ENCODE measurements at regions not wholly inside any gene's neighbourhood (a gene's known extent, or its start where the extent isn't known, plus 50 kb on each side); places are given as distances from the start of the nearest gene placed in this dataset.
"Not testable (repeated sequence)": the region's sequence is repeated elsewhere in the genome, so short reads cannot be mapped to it uniquely, and the experiment has no call there.

- DNase-seq = no peak
Observed at GRCh38 chr13:112198396-112199010, 131.6 kb downstream of the SOX1 start.

- DNase-seq = no peak
Observed at GRCh38 chr13:112200200-112200599, 133.3 kb downstream of the SOX1 start.

DNA sequence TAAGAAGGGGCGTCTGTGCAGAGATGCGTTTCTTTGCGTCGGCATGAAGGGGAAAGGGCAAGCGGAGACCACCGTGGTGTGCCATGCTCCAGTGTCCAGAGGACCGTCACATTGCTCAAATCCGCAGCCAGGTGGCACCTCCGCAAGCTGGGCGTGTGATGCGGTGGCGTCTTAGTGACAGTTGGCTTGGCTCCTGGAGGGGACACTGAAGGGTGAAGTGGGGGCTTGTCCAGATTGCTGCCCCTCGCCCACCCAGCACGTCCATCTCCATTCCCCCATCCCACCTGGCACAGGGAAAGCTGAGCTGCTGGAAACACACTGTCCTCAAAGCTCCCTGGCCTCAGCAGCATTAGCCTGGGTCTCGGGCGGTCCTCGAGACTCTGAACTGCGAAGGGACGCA lies 135.3 kb downstream of the SOX1 start:
- DNase-seq = no peak

- DNase-seq = no peak
Observed at GRCh38 chr13:112202966-112203365, 136.0 kb downstream of the SOX1 start.

GRCh38 chr13:112203614-112204013 lies 136.7 kb downstream of the SOX1 start:
- no peak for DNase-seq

DNA sequence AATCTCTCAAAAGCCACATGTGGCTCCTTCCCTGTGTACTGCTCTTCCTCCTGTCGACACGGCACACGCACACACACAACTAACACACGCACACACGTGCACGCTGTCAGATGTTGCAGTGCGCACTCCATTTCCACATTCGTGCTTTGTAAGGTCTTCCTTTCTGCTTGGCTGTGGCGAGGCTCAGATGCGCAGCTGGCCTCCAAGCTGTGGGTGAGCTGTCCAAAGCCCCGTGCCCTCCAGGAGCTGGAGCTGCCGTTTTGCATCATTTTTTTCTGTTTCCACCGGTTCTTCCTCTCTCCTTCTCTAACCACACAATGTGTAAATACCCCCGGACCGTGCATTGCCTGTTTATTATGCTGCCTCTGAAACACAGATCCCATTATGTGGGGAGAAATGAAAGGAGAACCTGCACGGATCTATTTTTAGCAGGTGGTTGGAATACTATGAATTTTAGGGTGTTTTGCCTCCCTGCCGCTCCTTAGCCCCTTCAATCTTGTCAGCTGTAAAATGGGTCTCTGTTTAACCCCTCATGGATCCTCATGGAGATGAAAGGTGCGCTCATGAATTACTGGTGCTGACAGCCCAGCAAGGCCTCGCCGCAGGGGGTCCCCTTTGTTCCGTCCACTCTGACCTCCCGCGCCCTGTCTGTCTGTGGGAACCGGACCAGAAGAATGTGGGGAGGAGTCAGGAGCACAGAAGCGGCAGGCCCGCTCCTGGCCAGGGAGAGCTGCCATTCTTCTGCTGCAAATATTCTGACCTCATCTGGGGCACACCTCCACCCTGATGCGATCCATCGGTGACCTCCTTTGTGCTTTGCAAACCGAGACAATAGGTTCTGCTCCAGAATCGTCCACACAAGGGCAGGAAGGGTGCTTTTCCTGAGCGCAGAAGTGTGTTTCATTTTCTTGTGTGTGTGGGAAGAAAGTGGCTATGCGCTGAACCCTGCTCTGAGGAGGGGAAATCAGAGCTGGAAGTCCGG lies 137.7 kb downstream of the SOX1 start:
- DNase-seq = no peak

DNA sequence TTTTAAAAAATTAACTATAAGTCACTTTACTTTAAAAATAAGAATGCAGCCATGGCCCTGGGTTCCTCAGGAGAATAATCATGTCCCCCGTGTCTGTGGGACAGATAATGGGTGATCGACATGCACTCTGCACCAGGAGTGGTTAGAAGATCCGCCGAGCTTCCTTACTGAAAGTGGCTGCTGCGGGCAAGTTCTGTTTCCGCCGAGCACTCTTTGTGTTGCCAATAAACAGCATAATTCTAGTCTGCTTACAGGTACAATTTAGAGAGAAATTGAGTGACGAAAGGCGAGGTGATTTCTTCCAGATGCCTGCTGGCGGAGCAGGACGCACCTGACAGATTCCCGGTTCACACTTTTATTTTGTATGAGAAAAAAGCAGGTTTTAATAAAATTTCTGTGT lies 139.0 kb downstream of the SOX1 start:
- no peak for DNase-seq

- no peak for DNase-seq
Observed at GRCh38 chr13:112207129-112207528, 140.2 kb downstream of the SOX1 start.

DNA sequence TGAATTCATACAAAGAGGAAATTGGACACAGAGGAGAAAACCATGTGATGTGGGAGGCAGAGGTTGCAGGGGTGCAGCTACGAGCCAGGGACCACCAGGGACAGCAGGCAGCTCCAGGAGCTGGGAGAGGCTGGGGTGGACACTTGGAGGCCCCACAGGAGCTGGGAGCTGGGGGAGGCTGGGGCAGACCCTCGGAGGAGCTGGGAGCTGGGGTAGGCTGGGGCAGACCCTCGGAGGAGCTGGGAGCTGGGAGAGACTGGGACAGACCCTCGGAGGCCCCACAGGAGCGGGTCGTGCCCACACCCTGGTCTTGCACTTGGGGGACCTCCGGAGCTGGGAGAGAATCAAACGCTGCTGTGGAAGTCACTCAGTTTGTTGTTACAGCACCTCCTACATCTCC lies 141.7 kb downstream of the SOX1 start:
- DNase-seq = no peak

- DNase-seq = no peak
Observed at GRCh38 chr13:112209266-112209665, 142.3 kb downstream of the SOX1 start.

DNA sequence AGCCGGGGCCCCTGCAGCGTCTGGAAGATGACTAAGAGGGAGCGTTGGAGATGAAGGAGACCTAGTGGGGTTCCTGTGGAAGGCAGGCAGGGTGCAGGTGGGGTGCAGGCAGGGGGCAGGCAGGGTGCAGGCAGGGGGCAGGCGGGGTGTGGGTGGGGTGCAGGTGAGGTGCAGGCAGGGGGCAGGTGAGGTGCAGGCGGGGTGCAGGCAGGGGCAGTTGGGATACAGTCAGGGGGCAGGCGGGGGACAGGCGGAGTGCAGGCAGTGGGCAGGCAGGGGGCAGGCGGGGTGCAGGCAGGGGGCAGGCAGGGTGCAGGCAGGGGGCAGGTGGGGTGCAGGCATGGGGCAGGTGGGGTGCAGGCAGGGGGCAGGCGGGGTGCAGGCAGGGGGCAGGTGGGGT lies 142.8 kb downstream of the SOX1 start:
- DNase-seq = no peak

DNA sequence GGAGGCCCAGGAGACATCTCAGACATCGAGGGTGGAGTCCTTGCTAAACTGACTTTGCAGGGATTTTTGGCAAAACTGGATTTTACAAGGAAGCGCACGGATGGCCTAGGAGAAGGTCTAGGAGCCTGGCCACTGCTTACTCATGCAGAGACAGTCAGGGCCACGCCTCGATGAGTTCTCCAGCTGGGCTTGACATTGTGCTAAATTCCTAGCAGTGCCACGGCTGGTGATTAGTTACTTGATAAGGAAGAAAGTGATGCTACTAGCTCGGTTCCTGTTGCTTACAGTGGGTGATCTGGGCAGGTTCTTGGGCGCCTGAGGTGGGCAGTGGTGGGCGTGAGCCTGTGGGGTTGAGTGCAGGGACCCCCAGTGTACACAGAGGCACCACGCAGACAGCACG lies 143.4 kb downstream of the SOX1 start:
- DNase-seq = no peak

DNA sequence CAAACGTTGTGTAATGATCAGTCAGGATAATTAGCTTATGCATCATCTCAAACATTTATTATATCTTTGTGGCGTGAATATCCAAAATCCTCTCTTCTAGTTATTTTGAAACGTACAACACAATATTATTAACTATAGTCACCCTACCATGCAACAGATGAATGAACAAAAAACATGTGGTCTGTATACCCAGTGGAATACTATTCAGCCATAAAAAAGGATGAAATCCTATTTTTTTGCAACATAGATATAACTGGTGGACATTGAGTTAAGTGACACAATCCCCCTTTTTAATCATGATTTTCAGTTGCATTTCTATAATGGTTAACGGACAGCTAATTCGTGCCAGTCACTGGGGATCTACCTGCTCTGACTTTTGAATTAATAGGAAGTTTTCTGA lies 145.6 kb downstream of the SOX1 start:
- DNase-seq = no peak

DNA sequence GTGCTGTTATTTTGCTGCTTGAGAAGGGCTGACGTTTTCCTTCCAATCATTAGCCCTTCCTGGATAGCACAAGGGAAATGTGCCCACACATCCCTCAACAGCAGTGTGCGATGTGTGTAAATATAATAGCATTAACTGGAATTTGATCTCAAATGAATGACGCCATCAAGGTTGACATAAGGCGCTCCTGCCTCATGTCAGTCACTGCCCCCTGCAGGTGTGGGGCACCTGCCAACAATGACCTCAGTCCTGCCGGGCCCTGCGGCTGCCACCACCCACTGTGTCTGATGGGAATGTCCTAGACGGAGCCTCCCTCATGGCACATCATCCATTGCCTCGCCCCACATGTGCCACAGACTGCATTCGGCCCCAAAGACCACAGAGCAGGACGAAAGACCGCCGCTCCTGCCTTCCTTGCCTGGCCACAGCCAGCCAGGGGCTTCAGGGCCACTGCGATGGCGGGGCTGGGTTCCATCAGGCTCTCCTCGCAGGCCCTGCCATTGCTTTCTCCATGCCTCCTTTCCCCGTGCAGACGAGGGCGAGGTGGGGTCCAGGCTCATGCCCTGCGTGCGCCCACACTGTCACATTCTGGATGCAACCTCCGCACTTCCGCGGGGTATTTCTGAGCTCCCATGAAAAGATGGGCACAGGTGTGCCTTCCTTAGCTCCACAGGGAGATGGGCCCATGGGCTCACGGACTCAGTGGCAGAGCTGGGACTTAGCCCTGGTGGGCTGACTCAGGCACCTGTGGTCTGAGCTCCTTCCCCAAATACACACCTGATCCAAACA lies 146.7 kb downstream of the SOX1 start:
- no peak for DNase-seq

DNA sequence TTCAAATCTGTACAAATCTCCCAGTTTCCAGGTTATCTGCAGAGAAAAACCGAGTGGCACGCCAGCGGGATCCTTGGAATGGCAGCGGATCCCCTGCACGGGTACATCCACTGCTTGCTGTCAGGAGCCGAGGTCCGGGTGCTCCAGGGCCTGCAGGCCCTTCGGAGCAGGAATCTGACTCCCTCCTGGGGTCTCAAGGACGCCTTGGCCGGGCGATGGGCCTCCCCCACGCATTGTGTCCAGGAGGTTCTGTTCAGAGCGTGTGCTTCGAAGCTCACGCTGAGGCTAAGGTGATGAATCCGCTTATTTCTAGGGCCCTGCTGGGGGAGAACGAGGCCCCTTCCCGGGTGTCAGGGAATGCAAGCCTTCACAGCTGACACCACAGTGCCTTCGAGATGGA lies 148.9 kb downstream of the SOX1 start:
- DNase-seq = no peak

- DNase-seq = no peak
Observed at GRCh38 chr13:112217431-112217830, 150.5 kb downstream of the SOX1 start.

DNA sequence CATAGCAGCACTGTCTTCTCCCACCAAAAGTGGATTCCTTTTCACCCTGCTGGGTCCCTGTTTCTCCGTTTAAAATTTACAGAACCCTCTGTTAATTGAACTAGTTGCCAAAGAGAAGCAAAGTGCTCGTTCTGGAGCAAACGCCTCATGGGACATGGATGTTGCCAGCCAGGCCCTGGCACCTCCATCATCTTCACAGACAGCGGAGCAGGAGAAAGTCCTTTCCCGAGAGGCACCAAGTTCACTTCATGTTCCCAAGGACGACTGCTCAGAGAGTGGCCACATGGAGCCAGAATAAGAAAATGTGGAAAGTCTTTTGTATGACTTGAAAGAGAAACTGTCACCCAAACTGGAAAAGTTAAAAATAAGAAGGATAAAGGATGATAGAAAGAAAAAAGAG lies 151.5 kb downstream of the SOX1 start:
- no peak for DNase-seq

GRCh38 chr13:112219740-112220139 lies 152.8 kb downstream of the SOX1 start:
- DNase-seq = no peak

- DNase-seq = no peak
Observed at GRCh38 chr13:112220296-112220875, 153.4 kb downstream of the SOX1 start.

DNA sequence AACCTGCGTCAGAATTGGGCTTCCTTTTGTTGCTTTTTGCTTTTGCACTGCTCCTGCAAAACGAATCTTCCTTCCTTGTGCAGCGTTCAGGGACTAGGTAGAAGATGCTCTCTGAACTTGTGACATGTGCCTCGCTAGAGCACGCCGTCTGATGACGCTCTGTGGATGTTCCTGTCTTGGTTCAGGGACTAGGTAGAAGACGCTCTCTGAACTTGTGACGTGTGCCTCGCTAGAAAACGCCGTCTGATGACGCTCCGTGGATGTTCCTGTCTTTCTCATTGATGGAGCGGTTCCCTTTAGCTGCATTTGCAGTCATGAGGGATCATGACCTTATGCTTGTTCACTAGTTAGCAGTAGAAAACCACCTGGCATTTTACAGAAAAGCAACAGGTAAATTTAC lies 154.0 kb downstream of the SOX1 start:
- no peak for DNase-seq

DNA sequence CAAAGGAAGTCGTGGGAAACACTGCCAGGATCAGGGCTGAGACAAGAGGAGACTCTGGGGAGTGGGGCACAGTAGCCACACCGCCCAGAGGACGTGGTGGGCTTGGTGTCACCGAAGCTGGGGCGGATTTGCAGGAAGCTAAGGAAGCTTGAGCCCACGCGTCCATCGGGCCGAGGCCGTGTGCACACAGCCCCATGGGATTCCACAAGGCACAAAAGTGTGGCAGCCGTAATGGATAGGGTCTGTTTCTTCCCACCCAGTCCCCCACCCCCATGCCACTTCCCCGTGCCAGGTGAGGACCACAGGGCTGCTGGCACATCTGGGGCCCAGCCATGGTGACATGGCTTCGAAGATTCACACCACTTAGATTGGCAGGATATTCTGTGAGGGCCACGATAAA lies 153.2 kb upstream of the SPACA7 start:
- no peak for DNase-seq

- not testable (repeated sequence) for DNase-seq
Observed at GRCh38 chr13:112223929-112224328, 152.2 kb upstream of the SPACA7 start.

DNA sequence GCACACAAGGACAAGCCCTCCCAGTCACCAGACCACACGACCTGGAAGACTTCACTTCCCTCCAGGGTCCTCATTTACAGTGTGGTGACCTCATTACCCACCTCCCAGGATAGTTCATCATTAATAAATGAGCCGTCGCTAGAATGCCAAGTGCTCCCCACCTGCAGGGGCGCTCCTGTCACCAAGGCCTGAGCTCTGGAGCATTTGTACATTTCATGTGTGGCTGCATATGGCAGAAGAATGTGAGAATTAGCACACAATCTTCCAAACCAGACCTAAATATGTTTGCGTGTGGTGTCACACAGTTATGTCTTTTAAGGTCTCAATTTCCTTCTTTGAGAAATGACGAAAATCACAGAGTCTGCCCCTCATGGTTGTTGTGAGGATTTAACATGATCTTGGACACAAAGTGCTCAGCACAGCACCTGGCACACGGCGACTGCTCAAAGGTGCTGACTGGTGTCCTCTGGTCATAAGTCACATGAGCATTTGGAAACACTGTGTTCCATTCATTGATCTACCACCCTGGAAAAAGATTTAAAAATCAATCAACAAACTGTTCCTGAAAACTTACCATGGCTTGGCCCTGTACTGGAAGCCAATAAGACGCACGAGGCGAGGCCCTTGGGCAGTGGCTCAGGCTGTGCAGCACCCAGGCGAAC lies 150.6 kb upstream of the SPACA7 start:
- DNase-seq = no peak
